ENCODE measurements at regions not wholly inside any gene's neighbourhood (a gene's known extent, or its start where the extent isn't known, plus 50 kb on each side); places are given as distances from the start of the nearest gene placed in this dataset.

DNA sequence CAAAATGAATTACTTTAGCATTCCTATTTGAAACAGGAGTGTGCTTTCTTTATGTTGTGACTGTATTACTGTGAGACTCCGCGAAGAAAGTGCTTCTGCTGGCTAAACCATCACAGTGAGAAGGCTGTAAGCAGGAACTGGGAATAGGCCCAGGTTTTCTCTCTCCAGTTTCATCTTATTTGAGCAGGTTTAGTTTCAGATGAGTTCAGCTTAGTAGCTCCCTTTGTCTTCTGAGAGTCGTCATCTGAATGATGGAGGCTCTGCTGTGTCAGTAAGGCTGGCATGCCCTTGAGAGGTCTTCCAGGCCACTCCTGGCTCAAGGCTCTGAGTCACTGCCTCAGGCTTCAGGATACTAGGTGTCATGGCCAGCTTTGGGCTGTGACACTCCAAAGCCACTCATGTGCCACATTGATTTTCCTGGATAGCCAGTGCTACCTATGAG, 205.6 kb upstream of the RGS6 start:
- no peak for DNase-seq

DNA sequence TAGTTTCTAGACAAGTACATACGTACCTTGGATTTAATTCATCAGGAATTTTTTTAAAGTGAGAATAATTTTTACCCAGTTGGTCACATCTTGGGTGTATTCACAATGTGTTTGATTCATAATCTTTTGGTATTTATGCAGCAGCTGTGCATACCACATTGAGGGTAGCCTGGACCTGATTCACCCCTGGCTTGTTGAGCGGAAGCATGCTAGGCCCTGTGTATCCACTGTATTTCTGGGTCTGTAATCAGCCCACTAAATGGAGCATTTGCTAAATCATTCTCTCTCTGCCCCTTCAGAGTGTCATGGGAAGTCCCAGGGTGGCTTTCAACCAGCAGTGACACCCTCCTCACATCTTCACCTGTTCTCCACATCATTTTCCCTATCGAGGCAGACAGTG, 203.8 kb upstream of the RGS6 start:
- no peak for DNase-seq

DNA sequence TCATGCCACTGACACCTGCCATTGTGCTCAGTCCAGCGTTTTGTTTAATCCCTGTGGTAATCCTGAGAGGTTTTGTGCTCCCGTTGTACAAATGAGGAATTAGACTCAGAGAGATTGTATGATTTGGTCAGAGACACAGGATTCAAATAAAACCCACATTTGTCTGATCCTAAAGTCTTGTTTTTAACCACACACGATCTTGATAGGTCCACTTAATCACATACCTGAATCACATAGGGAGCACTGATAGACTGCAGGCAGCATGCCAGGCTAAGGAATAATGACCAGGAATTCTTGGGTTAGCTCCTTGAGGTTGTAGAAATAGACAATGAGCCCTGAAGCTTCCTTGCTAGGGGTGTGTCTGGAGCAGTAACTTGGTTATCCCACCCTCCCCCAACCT, 202.6 kb upstream of the RGS6 start:
- DNase-seq, result no peak

DNA sequence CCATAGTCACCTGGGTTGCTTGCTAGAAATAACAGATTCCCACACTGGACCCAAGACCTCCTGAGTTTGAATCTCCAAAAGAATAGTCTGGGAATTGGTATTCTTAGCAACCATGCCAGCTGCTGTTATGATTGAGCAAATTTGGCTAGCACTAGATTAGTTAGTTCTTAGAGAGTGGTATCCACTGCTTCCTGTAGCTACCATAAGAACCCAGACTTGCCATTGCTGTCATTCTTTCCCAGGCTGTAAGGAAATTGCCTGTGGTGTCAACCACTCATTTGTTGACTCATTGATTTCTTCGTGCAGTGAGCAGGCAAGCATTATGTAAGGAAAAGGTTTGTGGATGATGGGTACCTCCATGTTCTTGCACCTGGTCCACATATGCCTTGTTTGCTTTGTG, 201.8 kb upstream of the RGS6 start:
- no peak for DNase-seq

DNA sequence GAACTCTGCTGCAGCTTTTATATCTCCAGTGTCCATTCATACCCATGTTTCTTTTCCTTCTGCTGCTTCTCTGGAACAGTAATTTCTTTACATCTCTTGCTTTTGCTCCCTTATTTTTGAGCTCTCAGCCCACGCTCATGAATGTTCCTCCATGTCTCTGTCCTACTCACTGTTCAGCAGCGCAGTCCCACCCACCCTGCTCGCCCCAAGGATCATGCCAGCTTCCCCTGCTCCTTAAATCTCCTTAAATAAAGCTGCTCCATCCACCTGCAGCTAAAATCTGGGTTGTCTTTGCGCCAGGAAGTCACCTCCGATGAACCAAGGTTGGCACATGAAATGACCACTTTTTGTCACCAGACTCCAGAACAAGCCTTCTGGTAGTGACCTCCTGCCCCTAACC, 201.1 kb upstream of the RGS6 start:
- no peak for DNase-seq

DNA sequence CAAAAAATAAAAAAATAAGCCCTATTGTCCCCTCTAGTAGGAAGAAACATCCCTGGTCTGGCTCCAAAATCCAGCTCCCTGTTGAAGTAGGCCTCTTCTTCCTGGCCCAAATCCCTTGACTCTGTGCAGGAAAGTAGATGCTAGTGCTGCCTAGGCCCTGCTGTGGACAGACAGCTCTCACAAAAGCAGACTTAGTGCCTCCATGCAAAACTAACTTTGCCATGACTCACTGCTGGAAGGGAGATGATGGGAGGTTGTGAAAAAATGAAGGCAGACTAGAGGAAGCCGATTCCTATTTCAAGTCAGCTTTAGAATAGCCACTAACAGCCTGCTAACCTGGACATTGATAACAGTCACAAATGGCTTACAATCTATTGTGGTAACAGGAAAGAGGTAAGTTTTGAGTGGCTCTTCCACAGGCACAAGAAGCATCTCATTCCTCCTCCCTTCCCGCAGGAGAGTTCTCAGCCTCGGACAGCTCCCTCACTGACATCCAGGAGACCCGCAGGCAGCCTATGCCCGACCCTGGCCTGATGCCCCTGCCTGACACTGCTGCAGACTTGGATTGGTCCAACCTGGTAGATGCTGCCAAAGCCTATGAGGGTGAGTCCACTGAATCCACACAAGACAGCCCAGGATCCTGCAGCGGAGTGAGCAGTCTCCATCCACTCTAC, 198.9 kb upstream of the RGS6 start:
- DNase-seq, result no peak

DNA sequence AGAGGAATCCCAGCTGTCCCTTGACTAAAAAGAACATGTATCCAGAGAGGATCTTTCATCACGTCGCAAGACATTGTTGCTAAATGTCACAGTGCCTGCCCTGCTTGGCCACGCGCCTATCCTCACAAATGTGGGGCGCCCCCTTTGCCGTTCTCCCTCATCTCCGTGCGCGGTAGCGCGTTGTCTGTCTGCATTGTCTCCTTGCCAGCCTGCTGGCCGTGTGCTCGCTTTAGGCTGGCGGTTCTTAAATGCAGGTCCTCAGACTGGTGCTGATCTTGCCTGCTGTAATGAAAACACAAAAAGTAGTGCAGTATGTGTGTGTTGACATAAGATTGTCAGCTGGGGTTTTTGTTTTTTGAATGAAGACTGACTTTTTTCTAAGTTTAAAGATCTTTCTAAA, 198.2 kb upstream of the RGS6 start:
- no peak for DNase-seq

DNA sequence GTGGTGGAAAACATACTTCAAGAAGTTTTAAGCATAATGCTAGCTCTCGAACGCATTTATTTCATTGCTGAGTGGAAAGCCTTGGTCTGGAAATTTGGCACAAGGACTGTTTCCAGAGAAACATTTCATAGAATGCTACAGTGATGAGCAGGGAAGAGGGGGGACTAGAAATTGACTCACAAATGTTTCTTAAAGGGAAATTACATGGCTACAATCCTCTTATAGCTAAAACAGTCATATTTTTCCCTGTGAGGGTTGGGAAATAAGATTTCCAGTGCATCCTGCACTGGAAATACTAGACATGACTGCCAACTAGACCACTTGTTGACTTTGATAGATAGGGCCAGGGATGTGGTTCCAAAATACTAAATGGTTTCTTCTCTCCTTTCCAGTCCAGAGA, 197.3 kb upstream of the RGS6 start:
- DNase-seq, result no peak

DNA sequence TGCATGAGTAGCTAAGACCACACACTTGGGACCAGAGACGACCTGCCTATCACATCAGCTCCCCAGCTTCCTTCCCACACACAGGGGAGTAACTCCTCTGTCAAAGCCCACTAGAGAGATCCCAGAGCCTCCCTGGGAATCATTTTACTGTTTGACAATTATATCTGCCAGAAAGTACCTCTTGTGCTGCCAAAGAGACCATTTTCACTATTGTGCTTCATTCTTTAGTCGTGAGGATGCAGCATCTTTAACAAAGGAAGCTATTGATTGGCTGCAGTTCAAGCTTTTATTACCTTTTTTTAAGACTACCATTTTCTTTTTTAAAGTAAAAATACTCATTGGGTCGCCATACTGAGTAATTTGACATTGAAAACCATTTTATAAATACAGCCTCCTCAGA, 194.5 kb upstream of the RGS6 start:
- DNase-seq, result no peak

DNA sequence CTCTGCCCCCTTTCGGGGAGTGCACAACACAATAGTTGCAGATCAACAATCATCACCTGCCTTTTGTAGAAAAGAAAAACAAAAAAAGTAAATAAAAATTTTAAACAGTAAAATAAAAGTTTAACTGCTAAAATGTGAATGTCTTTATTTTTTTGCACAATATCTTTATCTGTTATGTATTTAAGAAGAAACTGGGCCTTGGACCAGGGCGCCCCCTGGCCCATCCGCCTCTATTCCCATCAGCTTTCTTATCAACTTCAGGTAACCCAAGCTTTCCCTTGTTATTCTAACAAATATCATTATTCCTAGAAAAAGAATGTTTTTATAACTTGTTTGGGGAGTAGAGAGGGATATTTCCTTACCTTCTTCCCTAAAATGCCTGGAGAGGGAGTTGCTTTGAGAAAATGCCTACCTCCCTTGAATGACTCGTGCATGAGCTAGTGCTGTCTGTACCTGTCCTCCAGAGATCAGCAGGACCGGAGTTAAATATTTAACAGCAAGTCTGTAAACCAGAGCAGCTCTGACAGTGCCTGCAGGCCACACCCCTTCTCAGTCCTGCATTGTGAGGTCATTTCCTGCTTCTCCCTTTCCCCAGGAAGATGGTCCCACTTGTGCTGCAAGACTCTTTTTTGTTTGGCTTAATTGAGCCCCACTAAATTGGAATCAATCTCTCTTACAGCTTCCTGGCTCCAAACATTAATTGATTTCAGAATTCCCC, 192.8 kb upstream of the RGS6 start:
- no peak for DNase-seq

DNA sequence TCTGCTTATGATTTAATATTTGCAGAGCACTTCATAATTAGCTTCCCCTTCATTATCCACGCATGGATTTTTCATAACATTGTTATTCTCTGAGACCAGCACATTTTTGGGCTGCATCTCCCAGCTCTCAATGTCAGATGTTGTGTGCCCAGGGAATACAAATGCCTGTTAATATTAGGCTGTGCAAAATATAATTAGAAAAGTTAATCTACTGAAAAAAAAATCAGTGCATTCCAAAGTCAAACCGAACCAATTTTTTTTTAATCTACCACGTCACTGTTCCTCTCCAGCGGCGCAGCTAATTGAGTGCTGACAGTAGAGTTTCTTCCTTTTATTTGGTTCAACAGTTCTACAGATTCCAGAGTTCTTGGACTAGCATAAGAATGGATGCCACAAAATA, 191.0 kb upstream of the RGS6 start:
- no peak for DNase-seq

DNA sequence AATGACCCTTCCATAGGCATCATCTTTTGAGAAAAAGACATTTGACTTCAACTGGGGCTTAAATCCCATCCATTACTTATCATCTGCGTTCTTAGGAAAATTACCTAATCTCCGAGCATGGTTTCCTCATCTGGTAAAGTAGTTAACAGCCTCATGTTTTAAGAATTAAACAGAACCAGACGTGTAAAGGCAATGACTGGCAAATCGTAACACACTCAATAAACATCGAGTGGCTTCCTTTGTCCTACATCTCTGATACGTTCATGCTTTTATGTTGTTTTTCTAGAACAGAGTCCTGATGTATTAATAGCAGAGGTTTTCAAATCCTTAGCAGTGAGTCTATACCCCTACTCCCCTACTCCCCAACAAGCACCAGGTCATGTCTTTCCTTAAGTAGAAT, 189.7 kb upstream of the RGS6 start:
- DNase-seq, result no peak

DNA sequence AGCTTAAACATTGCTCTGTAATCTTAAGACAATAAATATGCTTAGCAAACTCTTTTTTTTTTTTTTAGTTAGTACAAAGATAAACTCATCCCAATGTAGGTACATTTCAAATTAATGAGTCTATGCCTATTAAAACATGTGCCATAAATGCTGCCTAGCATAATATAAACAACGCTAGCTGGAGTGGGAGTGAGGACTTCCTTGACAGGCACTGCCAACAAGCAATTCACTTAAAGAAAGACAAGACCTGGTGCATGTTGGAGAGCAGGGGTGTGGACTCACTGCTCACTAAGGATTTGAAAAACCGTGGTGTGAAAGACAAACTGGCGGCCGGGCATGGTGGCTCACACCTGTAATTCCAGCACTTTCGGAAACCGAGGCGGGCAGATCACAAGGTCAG, 187.2 kb upstream of the RGS6 start:
- no peak for DNase-seq

DNA sequence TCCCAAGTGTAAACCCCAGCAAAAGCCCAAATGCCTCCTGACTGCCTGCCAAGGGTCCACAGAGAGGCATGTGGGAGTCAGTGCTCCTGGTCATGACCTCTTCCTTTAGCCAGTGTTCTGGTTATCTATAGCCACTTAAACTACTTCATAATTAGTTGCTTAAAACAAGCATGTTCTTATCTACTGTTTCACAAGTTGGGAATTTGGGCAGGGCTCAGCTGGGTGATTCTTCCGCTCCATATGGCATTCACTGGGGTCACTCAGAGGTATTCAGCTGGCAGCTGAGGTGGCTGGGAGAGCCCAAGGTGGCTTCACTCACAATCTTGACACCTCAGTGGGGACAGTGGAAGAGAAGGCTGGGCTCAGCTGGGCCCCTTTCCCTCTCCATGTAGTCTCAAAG, 184.0 kb upstream of the RGS6 start:
- no peak for DNase-seq

DNA sequence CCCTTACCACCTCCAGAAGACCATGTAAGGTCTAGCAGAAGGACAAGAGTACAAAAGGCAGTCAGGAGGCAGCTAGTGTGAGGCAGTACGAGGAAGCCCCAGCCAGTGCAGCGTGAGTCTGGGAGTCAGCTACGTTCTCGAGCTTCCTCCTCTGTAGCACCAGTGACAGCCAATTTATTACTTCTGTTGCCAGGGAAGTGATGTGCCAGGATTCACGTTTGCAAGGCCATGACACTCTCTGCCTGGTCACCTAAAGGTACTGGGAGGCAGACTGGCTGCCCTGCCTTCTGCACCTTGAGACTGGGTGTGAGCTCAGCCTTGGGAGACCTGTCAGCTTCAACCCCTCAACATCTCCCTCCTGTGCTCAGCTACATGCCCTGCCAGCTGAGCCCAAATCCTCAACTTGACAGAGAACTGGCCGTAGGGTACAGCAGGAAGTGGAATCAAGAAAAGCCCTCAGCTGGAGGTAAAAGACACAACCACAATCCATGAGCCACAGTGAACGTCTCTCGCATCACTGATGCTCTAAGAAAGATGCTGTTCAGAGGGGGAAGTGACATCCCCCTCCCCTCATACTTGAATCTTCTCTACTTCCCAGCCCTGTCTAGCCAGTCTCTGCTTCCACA, 182.5 kb upstream of the RGS6 start:
- DNase-seq, result no peak

DNA sequence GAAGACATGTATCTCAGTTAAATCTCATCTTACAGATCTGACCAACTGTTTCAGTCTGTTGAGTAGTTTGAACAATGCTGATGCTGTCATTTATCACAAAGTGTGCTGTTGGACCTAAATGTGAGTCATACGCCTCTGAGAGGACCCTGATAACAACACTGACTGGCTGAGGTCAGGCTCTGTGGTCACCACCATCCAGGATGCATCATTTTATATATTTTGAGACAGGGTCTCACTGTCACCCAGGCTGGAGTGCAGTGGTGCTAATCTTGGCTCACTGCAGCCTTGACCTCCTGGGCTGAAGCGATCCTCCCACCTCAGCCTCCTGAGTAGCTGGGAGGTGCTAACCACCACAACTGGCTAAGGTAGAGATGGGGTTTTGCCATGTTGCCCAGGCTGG, 181.0 kb upstream of the RGS6 start:
- peak; percentile 4 for DNase-seq

DNA sequence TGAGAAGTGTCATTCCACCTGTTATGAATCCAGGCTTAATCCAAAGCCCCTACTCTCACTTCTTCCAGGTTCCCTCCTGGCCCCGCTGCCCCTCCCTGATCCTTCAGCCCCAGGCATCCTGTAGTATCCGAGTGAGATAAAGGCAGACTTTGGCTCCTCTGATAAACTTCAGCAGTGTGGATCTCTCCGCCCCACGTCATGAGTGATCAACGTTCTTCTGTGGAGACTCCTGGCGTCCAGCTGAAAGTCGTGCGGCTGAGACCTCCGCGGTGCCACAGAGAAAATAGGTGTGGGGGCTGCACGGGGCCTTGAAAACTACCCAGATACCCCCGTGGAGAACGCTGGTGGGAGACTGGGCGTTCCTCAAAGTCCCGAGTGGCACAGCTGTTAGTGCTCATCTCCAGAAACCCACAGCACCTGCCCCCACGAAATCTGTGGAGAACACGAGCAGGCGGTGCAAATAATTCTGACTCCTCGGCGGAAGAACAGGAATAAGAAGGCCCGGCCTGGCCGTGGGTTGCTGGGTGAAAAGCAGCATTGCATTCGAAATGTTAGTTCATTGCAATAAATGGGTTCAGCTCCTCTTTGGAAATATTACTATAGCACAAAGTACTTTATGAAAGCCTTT, 180.0 kb upstream of the RGS6 start:
- DNase-seq, result no peak

DNA sequence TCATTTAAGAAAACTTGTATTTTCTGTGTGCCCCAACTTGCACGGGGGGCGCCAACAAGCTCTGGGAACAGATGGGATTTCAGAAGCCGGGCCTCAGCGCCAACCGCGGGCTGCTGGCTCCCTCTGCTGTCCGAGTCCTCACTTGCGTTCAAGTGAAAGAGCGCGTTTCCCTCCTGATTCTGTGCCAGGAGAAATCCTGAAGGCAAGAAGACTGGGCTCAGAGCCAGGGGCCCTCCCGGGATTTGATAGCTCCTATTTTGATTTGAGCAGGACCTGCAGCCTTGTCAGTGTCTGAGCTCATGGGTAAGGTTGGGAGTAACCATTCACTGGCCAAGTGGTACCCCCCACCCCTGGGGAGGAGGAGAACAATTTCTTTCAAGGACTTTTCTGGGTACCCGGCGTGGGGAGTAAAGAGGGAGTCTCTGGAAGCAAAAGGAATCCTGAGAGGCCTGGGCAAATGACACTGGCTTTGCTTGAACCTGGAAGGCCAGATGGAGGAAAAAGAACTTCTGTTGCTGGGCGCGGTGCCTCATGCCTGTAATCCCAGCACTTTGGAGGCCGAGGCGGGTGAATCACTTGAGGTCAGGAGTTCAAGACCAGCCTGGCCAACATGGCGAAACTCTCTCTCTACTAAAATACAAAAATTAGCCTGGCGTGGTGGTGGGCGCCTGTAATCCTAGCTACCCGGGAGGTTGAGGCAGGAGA, 179.0 kb upstream of the RGS6 start:
- peak; percentile 79 for DNase-seq

DNA sequence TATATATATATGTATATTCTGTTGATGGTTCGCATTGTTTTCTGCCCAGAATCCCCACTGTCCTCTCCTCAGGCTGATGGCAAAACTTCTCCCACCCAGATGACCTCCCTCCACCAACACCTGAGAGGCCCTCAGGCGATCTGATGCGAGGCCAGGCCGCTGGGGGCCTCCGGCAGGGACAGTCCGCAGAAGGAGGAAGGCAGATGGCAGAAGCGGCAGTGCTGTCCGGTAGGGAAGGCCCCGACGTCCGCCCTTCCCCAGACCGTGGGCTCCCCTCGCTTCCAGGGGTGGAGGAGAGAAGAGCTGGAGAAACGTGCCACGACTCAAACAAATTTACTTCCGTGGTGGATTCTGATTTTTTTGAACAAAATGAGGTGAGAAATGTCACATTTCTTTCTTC, 178.3 kb upstream of the RGS6 start:
- no peak for DNase-seq

DNA sequence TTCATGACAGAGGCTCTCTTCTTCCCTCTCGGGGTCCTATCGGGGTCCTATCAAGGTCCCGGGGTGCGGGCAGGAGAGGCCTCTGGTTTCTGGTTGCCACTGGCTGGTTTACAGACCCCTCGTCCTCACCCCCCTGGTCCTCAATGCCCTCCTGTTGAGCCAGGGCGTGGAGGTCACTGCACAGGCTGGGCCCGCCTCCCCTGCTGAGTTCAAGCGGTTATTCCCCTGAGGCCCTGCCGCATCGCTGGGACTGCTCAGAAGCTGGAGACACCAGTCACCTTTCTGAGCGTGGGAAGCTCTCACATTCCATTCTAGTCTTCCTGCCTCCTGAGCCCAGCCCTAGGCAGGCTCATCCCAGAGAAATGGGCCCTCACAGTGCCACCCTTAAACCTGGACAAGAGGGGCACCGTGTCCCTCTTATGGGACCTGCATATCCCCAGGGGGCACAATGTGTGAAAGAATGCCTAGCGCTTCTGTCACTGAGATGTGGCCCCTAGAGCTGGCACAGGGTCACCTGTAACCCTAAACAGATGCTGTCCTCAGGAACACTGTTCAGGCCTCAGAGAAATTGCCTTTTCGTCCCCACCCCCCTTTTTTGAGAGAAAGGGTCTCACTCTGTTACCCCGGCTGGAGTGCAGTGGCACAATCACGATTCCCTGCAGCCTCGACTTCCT, 177.7 kb upstream of the RGS6 start:
- DNase-seq, result no peak

DNA sequence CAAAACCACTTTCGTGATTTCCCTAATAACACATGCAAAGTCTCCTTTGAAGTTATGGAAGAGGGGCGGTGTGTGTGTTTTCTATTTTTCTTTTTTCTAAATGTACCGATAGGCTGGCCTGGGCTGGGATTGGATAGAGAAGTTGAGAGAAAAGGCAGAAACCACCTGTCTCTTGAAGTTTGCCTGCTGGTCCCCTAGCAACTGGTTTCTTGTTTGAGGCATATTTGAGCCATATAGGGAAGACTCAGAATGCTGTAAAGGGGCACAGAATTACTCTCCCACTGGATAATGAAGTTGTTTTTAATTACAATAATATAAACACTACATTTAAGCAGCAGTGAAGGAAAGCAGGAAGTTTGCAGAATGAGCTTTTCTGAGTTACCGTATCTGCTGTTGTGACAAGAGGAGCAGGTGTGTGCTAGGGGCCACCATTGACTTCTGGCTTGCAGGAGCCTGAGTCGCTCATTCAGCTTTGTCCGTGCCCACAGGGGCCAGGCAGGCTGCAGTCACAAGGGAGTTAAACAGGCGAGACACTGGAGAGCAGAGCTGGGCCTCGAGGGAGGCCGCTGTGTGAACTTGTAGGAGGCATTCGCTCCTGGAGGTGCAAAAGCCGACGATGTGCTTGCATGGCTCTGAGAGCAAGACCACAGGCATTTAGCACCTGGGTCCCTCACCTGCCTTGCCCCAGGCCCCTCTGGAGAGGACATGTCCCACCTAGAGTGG, 173.8 kb upstream of the RGS6 start:
- no peak for DNase-seq

DNA sequence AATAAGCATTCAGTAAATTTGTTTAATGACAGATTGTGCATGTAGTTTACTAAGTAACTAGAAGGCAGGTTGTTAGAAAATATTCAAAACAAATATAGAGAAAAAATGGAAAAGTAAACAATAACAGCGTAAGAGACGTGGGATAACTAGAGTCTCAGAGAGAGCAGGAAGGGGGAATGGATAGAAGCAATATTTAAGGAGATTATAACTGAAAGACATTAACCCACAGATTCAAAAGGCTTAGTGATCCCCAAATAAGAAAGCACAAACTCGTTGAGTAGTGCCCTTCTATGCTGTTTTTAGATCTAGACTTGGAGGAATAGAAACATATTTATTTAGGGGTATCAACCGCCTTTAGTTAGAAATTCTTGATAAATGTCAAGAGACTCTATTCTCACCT, 169.7 kb upstream of the RGS6 start:
- no peak for DNase-seq
